ENCODE measurements at regions not wholly inside any gene's neighbourhood (a gene's known extent, or its start where the extent isn't known, plus 50 kb on each side); places are given as distances from the start of the nearest gene placed in this dataset.
A peak's percentile ranks its signal among the peaks of the same experiment; 100 is the strongest.

DNA sequence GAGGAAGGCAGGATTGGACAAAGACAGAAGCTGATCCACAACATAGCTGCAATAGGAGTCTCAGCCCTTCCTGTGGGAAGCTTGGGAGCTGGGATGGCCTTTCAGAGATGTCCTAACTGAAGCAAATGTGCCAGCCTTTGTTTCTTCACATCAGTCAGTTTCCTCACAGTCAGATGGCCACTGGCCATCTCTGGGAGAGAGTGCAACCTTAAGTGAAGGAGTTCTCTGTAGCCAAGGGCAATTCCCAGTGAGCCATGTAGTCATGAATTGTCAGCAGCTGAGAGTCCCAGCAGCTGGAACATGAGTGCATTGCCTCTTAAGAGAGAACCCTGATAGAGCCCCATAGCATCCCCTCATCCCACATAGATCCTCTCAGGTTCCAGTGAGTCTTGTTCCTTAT lies 89.1 kb upstream of the LIFR start:
- Histone ChIP-seq H3K4me3 (ENCODE audit: low read depth, low read length) (no peak overlapping the region), H3K27me3 (ENCODE audit: control insufficient read depth, insufficient read depth, low read length) (0 out of 2 replicates have a peak, but pooled peaks cover 3% of the 10 kb centered on the region), H3K36me3 (ENCODE audit: control insufficient read depth, insufficient read depth, low read length) (no peaks in the 10 kb centered on the region)
- CTCF ChIA-PET, result interaction anchor here (1.3 kb wide), 1 partner anchor 204 kb away, joined by 3 read pairs; no protein-coding TSS in a partner anchor
- DNase-seq (ENCODE audit: low read depth), result no peak
- no peak for TF ChIP-seq CTCF (IDR thresholded peaks at IDR 0.05; ENCODE audit: insufficient read depth, low read depth, low read length)
- POLR2A ChIA-PET, result no interaction called here

GRCh38 chr5:38648703-38649291 lies 92.4 kb upstream of the LIFR start:
- DNase-seq (ENCODE audit: low read depth), result no peak
- Histone ChIP-seq H3K27me3 (ENCODE audit: control insufficient read depth, insufficient read depth, low read length) (peaks cover 3% of the 10 kb centered on the region), H3K4me3 (ENCODE audit: low read depth, low read length) (no peak overlapping the region), H3K36me3 (ENCODE audit: control insufficient read depth, insufficient read depth, low read length) (no peaks in the 10 kb centered on the region)
- ChIA-PET CTCF (interaction anchor here (0.7 to 2.1 kb wide), 2 partner anchors 26 to 94 kb away, joined by 3 to 7 read pairs; no protein-coding TSS in a partner anchor), POLR2A (no interaction called here)
- no peak for TF ChIP-seq CTCF (IDR thresholded peaks at IDR 0.05; ENCODE audit: insufficient read depth, low read depth, low read length)

DNA sequence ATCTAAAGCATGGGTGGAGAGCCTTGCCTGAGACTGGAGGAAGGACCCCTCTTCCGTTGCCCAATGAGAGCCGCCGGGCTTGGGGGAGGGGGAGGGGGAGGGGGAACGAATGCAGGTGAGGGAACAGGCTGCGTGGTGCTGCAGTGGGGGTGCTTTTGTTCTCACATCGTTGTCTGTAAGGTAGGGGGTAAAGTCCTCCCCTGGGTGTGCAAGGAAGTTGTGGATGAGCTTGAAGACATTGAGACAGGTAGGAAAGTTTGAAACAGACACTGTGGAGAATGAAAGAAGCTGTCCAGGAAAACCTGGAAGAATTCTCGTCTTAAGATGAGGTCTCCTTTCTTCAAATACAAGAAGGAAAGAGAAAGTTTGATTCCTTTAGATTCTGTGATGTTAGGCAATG lies 94.1 kb upstream of the LIFR start:
- ChIA-PET POLR2A (no interaction called here), CTCF (interaction anchor here (0.9 kb wide), 1 partner anchor 197 kb away, joined by 3 read pairs; no protein-coding TSS in a partner anchor)
- Histone ChIP-seq H3K27me3 (ENCODE audit: control insufficient read depth, insufficient read depth, low read length) (peaks cover 3% of the 10 kb centered on the region), H3K36me3 (ENCODE audit: control insufficient read depth, insufficient read depth, low read length) (no peaks in the 10 kb centered on the region), H3K4me3 (ENCODE audit: low read depth, low read length) (no peak overlapping the region)
- no peak for TF ChIP-seq CTCF (IDR thresholded peaks at IDR 0.05; ENCODE audit: insufficient read depth, low read depth, low read length)
- no peak for DNase-seq (ENCODE audit: low read depth)

DNA sequence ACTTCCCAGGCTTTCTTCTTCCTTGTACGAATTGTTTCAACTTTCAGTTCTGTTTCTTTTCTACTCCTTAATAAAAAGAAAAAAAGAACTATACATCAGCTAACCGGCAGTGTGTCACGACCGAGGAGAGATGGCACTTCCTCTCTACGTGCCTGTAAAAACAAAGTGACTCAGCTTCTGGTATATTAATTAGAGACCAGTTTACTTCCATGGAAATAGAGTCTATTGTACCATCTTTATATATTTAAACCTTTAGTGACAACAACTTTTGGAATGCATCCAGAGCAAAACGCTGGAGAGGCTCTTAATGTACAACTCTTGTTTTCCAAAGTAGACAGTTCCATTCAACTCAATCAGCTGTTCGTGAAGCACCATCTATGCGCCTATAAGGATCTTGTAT lies 94.5 kb upstream of the LIFR start:
- no peaks in the 10 kb centered on the region for H3K36me3 ChIP-seq (ENCODE audit: control insufficient read depth, insufficient read depth, low read length)
- H3K27me3 ChIP-seq (ENCODE audit: control insufficient read depth, insufficient read depth, low read length), result peaks cover 3% of the 10 kb centered on the region
- H3K4me3 ChIP-seq (ENCODE audit: low read depth, low read length), result no peak overlapping the region
- CTCF ChIA-PET, result interaction anchor here (0.9 kb wide), 1 partner anchor 198 kb away, joined by 3 read pairs; no protein-coding TSS in a partner anchor
- peak; percentile 9 for DNase-seq (ENCODE audit: low read depth)
- no peak for TF ChIP-seq CTCF (IDR thresholded peaks at IDR 0.05; ENCODE audit: insufficient read depth, low read depth, low read length)
- POLR2A ChIA-PET, result no interaction called here

DNA sequence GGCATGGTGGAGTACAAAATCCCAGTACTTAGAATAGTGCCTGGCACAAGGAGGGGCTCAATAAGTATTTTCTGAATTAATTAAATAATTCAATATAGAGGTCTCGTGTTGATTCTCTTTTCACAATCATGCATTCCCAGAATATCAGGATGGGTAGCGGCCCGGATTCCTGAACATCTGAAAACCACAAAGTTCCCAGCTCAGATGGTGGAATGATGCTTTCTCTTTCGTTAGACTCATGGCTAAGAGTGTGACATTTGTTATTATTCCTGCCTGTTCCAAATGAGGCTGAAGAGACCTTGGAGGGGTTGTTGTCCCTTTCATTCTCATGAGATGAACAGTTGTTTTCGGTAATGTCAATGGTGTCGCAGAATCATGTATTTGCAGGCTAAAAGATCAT lies 95.4 kb upstream of the LIFR start:
- no peak for TF ChIP-seq CTCF (IDR thresholded peaks at IDR 0.05; ENCODE audit: insufficient read depth, low read depth, low read length)
- DNase-seq (ENCODE audit: low read depth), result no peak
- H3K4me3 ChIP-seq (ENCODE audit: low read depth, low read length), result no peak overlapping the region
- H3K36me3 ChIP-seq (ENCODE audit: control insufficient read depth, insufficient read depth, low read length), result no peaks in the 10 kb centered on the region
- H3K27me3 ChIP-seq (ENCODE audit: control insufficient read depth, insufficient read depth, low read length), result peaks cover 3% of the 10 kb centered on the region
- CTCF ChIA-PET, result interaction anchor here (1.0 to 1.5 kb wide), 3 partner anchors 16 to 210 kb away, joined by 3 to 5 read pairs (median 4); no protein-coding TSS in a partner anchor
- POLR2A ChIA-PET, result no interaction called here

All from BJ (cell line).